Vagina (tissue), 2 donors: ENCODE measurements at regions not wholly inside any gene's neighbourhood (a gene's known extent, or its start where the extent isn't known, plus 50 kb on each side); places are given as distances from the start of the nearest gene placed in this dataset.

ENCODE experiments used
- POLR2A ChIP-seq, 2 donors: fragments of 450-650 bp; IDR thresholded peaks; one replicate each; pipeline ENCODE4 v1.6.1; 2017; ENCODE audit warnings: antibody characterized with exemption in 2 of 2, mild to moderate bottlenecking in 2 of 2, moderate library complexity in 2 of 2
- POLR2AphosphoS5 ChIP-seq, 2 donors: sonication (generic); formaldehyde crosslinking; IDR thresholded peaks; one replicate each; pipeline ENCODE4 v1.9.0; 2017; ENCODE audit warnings: antibody characterized with exemption in 2 of 2, mild to moderate bottlenecking in 2 of 2, low read depth in 1 of 2; ENCODE audit not compliant: insufficient read depth in 1 of 2
- TF ChIP-seq, protein P1 (sequence below), 3 experiments: fragments of 450-650 bp in 2 of 3; fragments of 200-600 bp in 1 of 3; sonication (generic) in 1 of 3; IDR thresholded peaks; one replicate each; pipeline ENCODE4 v1.5.1; 2017 to 2019; ENCODE audit warnings: antibody characterized with exemption in 3 of 3, mild to moderate bottlenecking in 2 of 3, moderate library complexity in 2 of 3

- TF ChIP-seq POLR2A (IDR thresholded peaks at IDR 0.05) = no peak
- TF ChIP-seq, protein P1, sequence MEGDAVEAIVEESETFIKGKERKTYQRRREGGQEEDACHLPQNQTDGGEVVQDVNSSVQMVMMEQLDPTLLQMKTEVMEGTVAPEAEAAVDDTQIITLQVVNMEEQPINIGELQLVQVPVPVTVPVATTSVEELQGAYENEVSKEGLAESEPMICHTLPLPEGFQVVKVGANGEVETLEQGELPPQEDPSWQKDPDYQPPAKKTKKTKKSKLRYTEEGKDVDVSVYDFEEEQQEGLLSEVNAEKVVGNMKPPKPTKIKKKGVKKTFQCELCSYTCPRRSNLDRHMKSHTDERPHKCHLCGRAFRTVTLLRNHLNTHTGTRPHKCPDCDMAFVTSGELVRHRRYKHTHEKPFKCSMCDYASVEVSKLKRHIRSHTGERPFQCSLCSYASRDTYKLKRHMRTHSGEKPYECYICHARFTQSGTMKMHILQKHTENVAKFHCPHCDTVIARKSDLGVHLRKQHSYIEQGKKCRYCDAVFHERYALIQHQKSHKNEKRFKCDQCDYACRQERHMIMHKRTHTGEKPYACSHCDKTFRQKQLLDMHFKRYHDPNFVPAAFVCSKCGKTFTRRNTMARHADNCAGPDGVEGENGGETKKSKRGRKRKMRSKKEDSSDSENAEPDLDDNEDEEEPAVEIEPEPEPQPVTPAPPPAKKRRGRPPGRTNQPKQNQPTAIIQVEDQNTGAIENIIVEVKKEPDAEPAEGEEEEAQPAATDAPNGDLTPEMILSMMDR (IDR thresholded peaks at IDR 0.05) = no peak
- no peak for TF ChIP-seq POLR2AphosphoS5 (IDR thresholded peaks at IDR 0.05; ENCODE audit: insufficient read depth in 1 of 2, low read depth in 1 of 2)
Measured at GRCh38 chr3:177882124-177882648, 654.0 kb upstream of the KCNMB2 start.
